NT2/D1 (cell line): ENCODE measurements at regions not wholly inside any gene's neighbourhood (a gene's known extent, or its start where the extent isn't known, plus 50 kb on each side); places are given as distances from the start of the nearest gene placed in this dataset.

Experiments used
- SUZ12 ChIP-seq: IDR thresholded peaks from 2 replicates; pipeline ENCODE4 v1.6.1; 2011; ENCODE audit not compliant: insufficient read length, insufficient read depth; ENCODE audit errors: extremely low read depth
- YY1 ChIP-seq: IDR thresholded peaks from 2 replicates; pipeline ENCODE4 v1.6.1; 2011; ENCODE audit not compliant: insufficient read length, insufficient read depth

DNA sequence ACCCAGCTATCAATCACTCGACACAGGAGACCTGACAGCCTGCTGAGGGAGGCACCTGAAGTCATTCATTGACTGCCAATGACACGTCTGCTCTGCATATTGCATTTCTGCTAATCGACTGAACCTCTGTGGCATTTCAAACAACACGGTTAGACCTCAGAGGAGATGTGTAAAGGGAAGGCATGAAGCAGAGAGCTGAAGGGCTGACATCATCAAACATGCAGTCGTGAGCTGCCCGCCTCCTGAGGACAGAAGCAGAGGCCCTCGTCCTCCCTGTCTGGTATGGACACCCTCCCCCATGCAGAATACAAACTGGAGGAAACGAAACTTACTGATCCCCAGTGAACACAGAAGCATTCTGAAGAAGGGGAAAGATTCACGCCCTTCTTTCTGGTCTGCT lies 462.6 kb upstream of the MGMT start:
- TF ChIP-seq YY1 (no peak), SUZ12 (no peak)
